Bronchial epithelial cell (primary cell): ENCODE measurements at regions not wholly inside any gene's neighbourhood (a gene's known extent, or its start where the extent isn't known, plus 50 kb on each side); places are given as distances from the start of the nearest gene placed in this dataset.

Experiments used
- DNase-seq: peaks from one replicate; pipeline ENCODE4 v3.0.0-alpha.2; 2010; ENCODE audit warnings: low read depth
- FAIRE-seq: peaks from 2 replicates; lab custom pipeline; 2011; peaks lifted over from hg19 to GRCh38; lab: Jason Lieb, UNC
- H3K27me3 ChIP-seq: 2 replicates; pipeline ENCODE4 v1.5.1; 2011; ENCODE audit warnings: low read length; ENCODE audit not compliant: control insufficient read depth, insufficient read depth
- H3K36me3 ChIP-seq: 2 replicates; pipeline ENCODE4 v1.5.1; 2011; ENCODE audit warnings: low read length; ENCODE audit not compliant: control insufficient read depth, insufficient read depth
- H3K4me3 ChIP-seq: 2 replicates; pipeline ENCODE4 v1.5.1; 2011; ENCODE audit warnings: mild to moderate bottlenecking, low read depth, low read length, control low read depth
- TF ChIP-seq, protein P1 (sequence below): IDR thresholded peaks from 2 replicates; pipeline ENCODE4 v1.5.1; 2011; ENCODE audit warnings: mild to moderate bottlenecking, moderate library complexity, low read length, control low read depth, inconsistent platforms; ENCODE audit not compliant: insufficient read depth, severe bottlenecking

DNA sequence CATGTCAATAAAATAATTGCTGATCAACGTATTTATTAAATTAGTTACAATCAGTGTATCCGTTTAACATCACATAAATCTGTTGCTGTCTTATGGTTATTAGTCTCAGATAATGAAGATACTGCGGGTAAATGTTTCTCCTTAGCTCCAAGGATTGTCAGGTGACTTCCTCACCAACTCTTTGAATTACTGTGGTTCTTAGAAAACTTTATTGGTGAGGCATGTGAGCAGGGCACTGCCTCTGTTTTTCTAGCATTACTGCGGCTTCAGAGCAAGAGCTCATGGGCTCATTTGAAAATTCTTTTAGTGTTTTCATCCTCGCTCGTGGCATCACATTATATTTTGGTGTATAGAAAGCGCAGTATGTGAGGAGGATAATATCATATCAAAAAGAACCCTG is 555.9 kb downstream of the LMO4 start:
- Histone ChIP-seq H3K4me3 (no peak overlapping the region), H3K27me3 (no peaks in the 10 kb centered on the region), H3K36me3 (no peaks in the 10 kb centered on the region)
- no peak for DNase-seq
- TF ChIP-seq, protein P1, sequence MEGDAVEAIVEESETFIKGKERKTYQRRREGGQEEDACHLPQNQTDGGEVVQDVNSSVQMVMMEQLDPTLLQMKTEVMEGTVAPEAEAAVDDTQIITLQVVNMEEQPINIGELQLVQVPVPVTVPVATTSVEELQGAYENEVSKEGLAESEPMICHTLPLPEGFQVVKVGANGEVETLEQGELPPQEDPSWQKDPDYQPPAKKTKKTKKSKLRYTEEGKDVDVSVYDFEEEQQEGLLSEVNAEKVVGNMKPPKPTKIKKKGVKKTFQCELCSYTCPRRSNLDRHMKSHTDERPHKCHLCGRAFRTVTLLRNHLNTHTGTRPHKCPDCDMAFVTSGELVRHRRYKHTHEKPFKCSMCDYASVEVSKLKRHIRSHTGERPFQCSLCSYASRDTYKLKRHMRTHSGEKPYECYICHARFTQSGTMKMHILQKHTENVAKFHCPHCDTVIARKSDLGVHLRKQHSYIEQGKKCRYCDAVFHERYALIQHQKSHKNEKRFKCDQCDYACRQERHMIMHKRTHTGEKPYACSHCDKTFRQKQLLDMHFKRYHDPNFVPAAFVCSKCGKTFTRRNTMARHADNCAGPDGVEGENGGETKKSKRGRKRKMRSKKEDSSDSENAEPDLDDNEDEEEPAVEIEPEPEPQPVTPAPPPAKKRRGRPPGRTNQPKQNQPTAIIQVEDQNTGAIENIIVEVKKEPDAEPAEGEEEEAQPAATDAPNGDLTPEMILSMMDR, result no peak
- FAIRE-seq, result no peak

DNA sequence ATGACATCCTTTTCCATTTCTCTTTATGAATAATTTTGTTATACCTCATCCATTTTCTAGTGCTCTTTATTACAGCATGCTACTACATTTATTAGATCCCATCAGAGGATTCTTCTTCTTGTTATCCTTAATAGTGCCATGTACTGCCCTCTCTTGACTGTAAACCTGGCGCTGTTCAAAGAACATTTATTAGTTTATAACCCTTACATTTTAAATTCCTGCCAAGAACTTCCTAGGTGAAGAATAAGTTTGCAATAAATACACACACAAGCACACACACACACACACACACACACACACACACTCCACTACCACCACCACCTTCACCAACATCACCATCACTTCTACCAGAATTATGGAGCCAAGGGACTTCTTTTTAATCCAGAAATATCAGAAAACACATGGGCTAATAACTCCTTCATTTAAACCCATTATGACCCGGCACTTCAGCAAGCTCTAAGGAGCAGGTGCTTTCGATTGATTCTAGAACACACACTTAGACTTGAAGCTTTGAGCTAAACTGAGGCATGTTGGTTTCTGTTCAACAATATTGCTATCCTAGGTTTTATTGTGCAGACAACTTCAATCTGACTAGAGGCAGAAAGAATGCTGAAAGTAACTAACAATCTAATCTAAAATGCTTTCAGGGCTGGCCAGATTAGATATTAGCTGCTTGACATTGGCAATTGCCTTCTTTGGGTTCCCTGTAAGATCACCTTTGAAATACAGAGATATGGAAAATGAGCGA is 556.8 kb downstream of the LMO4 start:
- FAIRE-seq, result no peak
- H3K4me3 ChIP-seq, result no peak overlapping the region
- no peaks in the 10 kb centered on the region for H3K27me3 ChIP-seq
- no peaks in the 10 kb centered on the region for H3K36me3 ChIP-seq
- DNase-seq, result no peak
- TF ChIP-seq, protein P1, result no peak

DNA sequence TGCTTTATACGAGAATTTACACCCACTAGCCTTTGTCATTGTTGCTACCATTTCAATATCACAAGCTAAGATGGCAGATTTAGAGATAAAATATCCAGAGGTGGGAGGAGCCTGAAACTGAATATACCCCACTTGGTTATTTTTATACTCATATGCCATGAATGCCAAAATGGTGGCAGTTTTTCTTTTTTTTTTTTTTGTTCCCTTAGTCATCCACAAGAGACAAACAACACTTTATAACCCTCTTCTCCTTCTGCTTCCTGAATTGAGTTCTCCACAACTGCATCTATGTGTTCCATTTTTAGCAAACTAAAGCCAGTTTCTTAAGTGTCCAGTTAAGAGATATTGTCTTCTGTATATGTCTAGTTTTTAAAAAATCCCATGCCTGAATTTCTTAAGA is 558.4 kb downstream of the LMO4 start:
- TF ChIP-seq, protein P1, result no peak
- H3K4me3 ChIP-seq, result no peak overlapping the region
- FAIRE-seq (no peak), DNase-seq (no peak)
- H3K27me3 ChIP-seq, result no peaks in the 10 kb centered on the region
- no peaks in the 10 kb centered on the region for H3K36me3 ChIP-seq

DNA sequence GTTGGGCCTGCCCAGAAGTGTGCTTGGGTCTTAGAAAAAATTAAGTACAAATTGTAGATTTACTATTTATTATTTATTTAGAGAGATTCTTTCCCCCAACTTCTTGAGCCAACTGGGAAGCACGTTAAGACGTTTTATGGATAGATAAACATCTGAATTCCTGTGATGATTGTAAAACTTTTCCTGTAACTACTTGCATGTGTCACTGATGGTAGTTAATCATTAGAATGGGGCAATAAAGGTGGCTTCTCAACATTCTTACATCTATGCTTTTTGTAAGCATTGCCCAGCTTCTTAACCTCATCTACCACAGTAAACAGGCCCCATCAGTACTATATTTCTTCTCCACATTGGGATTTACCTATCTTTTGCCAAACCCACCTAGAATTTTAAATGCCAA is 559.8 kb downstream of the LMO4 start:
- DNase-seq (no peak), FAIRE-seq (no peak)
- TF ChIP-seq, protein P1, result no peak
- Histone ChIP-seq H3K36me3 (no peaks in the 10 kb centered on the region), H3K27me3 (no peaks in the 10 kb centered on the region), H3K4me3 (no peak overlapping the region)

DNA sequence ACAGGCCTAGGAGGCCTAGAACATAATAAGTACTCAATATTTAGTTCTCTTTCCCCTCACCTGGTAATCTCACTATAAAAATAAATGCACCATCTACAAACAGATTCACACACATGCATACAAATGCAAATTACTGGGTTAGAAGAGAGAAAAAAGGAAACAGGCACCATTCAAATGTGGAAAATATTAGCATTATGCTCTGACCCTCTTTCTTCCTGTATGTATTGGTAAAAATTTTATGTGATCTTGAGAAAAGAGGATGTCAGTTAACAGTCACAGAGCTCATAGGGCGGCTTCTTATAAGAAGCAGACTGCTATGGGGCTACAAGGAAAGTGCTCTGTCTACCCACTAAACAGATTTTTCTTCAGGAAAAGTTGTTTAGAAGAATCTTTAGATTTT is 565.4 kb downstream of the LMO4 start:
- no peak overlapping the region for H3K4me3 ChIP-seq
- FAIRE-seq (no peak), DNase-seq (no peak)
- no peaks in the 10 kb centered on the region for H3K27me3 ChIP-seq
- H3K36me3 ChIP-seq, result no peaks in the 10 kb centered on the region
- TF ChIP-seq, protein P1, result no peak

DNA sequence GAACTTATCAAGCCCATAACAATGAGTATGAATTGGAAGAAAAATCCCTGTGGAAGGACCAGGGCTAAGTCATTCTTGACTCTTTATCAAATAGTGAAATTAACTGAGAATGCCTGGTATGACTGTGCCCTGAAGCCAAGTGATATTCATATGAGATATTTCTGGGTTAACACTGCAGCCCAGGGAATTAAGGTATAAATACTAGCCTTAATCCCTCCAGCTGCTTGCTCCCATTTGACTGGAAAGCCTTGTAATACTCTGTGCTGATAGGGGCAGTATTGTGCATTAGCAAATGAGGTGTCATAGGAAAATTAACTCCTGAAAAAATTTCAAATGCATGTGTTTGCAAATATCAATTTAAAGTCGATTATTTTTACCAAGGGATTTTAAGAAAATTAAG is 568.8 kb downstream of the LMO4 start:
- no peak for FAIRE-seq

More for the DNA sequence above, 568.8 kb downstream of the LMO4 start:
- DNase-seq, result no peak
- TF ChIP-seq, protein P1, result no peak
- Histone ChIP-seq H3K36me3 (no peaks in the 10 kb centered on the region), H3K4me3 (no peak overlapping the region), H3K27me3 (no peaks in the 10 kb centered on the region)
